ENCODE measurements at regions not wholly inside any gene's neighbourhood (a gene's known extent, or its start where the extent isn't known, plus 50 kb on each side); places are given as distances from the start of the nearest gene placed in this dataset.
"Not testable (repeated sequence)": the region's sequence is repeated elsewhere in the genome, so short reads cannot be mapped to it uniquely, and the experiment has no call there.

GRCh38 chr12:19994968-19995367, 373.4 kb upstream of the PDE3A start:
- Mint-ChIP-seq H3K36me3 (no peaks in the 10 kb centered on the region), H3K27me3 (no peaks in the 10 kb centered on the region), H3K9me3 (peaks cover 5% of the 10 kb centered on the region), H3K27ac (no peak overlapping the region), H3K4me3 (no peak overlapping the region), H3K4me1 (no peaks in the 10 kb centered on the region)
- no peak for ATAC-seq

GRCh38 chr12:19997656-19998400, 370.5 kb upstream of the PDE3A start:
- ATAC-seq: no peak
- Mint-ChIP-seq H3K27ac (no peak overlapping the region), H3K4me1 (no peaks in the 10 kb centered on the region), H3K27me3 (no peaks in the 10 kb centered on the region), H3K4me3 (no peak overlapping the region), H3K36me3 (no peaks in the 10 kb centered on the region), H3K9me3 (peaks cover 8% of the 10 kb centered on the region)

GRCh38 chr12:19998411-19998810, 369.9 kb upstream of the PDE3A start:
- no peak overlapping the region for H3K4me3 Mint-ChIP-seq
- H3K27me3 Mint-ChIP-seq: no peaks in the 10 kb centered on the region
- ATAC-seq: no peak
- H3K9me3 Mint-ChIP-seq: peaks cover 8% of the 10 kb centered on the region
- no peaks in the 10 kb centered on the region for H3K4me1 Mint-ChIP-seq
- no peaks in the 10 kb centered on the region for H3K36me3 Mint-ChIP-seq
- H3K27ac Mint-ChIP-seq: no peak overlapping the region

GRCh38 chr12:19998961-19999804, 369.2 kb upstream of the PDE3A start:
- Mint-ChIP-seq H3K9me3 (peaks cover 5% of the 10 kb centered on the region), H3K27ac (no peak overlapping the region), H3K4me1 (no peaks in the 10 kb centered on the region), H3K36me3 (no peaks in the 10 kb centered on the region), H3K27me3 (no peaks in the 10 kb centered on the region), H3K4me3 (no peak overlapping the region)
- ATAC-seq: no peak

- peaks cover 5% of the 10 kb centered on the region for H3K9me3 Mint-ChIP-seq
- no peaks in the 10 kb centered on the region for H3K27me3 Mint-ChIP-seq
- H3K4me1 Mint-ChIP-seq: no peaks in the 10 kb centered on the region
- no peak overlapping the region for H3K4me3 Mint-ChIP-seq
- H3K36me3 Mint-ChIP-seq: no peaks in the 10 kb centered on the region
- ATAC-seq: no peak
- no peak overlapping the region for H3K27ac Mint-ChIP-seq
Observed at GRCh38 chr12:19999805-20000138, 368.6 kb upstream of the PDE3A start.

GRCh38 chr12:20000229-20000849, 368.0 kb upstream of the PDE3A start:
- Mint-ChIP-seq H3K27ac (no peak overlapping the region), H3K27me3 (no peaks in the 10 kb centered on the region), H3K4me3 (no peak overlapping the region), H3K4me1 (no peaks in the 10 kb centered on the region), H3K9me3 (peaks cover 5% of the 10 kb centered on the region), H3K36me3 (no peaks in the 10 kb centered on the region)
- no peak for ATAC-seq

- ATAC-seq: no peak
- H3K27ac Mint-ChIP-seq: no peak overlapping the region
- H3K27me3 Mint-ChIP-seq: no peaks in the 10 kb centered on the region
- no peak overlapping the region for H3K4me3 Mint-ChIP-seq
- H3K4me1 Mint-ChIP-seq: no peaks in the 10 kb centered on the region
- no peaks in the 10 kb centered on the region for H3K36me3 Mint-ChIP-seq
- H3K9me3 Mint-ChIP-seq: peaks cover 3% of the 10 kb centered on the region
Observed at GRCh38 chr12:20003252-20003651, 365.1 kb upstream of the PDE3A start.

GRCh38 chr12:20004952-20005351, 363.4 kb upstream of the PDE3A start:
- Mint-ChIP-seq H3K9me3 (peaks cover 3% of the 10 kb centered on the region), H3K27me3 (no peaks in the 10 kb centered on the region), H3K27ac (no peak overlapping the region), H3K4me3 (no peak overlapping the region), H3K4me1 (no peaks in the 10 kb centered on the region), H3K36me3 (no peaks in the 10 kb centered on the region)
- ATAC-seq: no peak

GRCh38 chr12:20006871-20007730, 361.2 kb upstream of the PDE3A start:
- H3K4me3 Mint-ChIP-seq: no peak overlapping the region
- H3K4me1 Mint-ChIP-seq: no peaks in the 10 kb centered on the region
- H3K36me3 Mint-ChIP-seq: no peaks in the 10 kb centered on the region
- H3K27ac Mint-ChIP-seq: no peak overlapping the region
- no peaks in the 10 kb centered on the region for H3K27me3 Mint-ChIP-seq
- ATAC-seq: no peak
- H3K9me3 Mint-ChIP-seq: peaks cover 3% of the 10 kb centered on the region

- not testable (repeated sequence) for H3K27me3 Mint-ChIP-seq, H3K9me3 Mint-ChIP-seq, H3K27ac Mint-ChIP-seq, ATAC-seq, H3K36me3 Mint-ChIP-seq, H3K4me3 Mint-ChIP-seq, H3K4me1 Mint-ChIP-seq
Observed at GRCh38 chr12:20009965-20010364, 358.4 kb upstream of the PDE3A start.

- no peaks in the 10 kb centered on the region for H3K9me3 Mint-ChIP-seq
- H3K4me1 Mint-ChIP-seq: no peaks in the 10 kb centered on the region
- no peaks in the 10 kb centered on the region for H3K27me3 Mint-ChIP-seq
- H3K27ac Mint-ChIP-seq: no peak overlapping the region
- ATAC-seq: no peak
- no peak overlapping the region for H3K4me3 Mint-ChIP-seq
- no peaks in the 10 kb centered on the region for H3K36me3 Mint-ChIP-seq
Observed at GRCh38 chr12:20011200-20011599, 357.1 kb upstream of the PDE3A start.

GRCh38 chr12:20017802-20018201, 350.5 kb upstream of the PDE3A start:
- Mint-ChIP-seq H3K4me1 (no peaks in the 10 kb centered on the region), H3K27me3 (no peaks in the 10 kb centered on the region), H3K9me3 (peaks cover 4% of the 10 kb centered on the region), H3K4me3 (no peak overlapping the region), H3K36me3 (no peaks in the 10 kb centered on the region), H3K27ac (no peak overlapping the region)
- no peak for ATAC-seq

GRCh38 chr12:20018406-20018805, 349.9 kb upstream of the PDE3A start:
- H3K4me3 Mint-ChIP-seq: no peak overlapping the region

GRCh38 chr12:20024194-20024593, 344.1 kb upstream of the PDE3A start:
- Mint-ChIP-seq H3K27ac (no peak overlapping the region), H3K36me3 (no peaks in the 10 kb centered on the region), H3K27me3 (no peaks in the 10 kb centered on the region), H3K4me3 (no peak overlapping the region), H3K4me1 (no peaks in the 10 kb centered on the region), H3K9me3 (peaks cover 9% of the 10 kb centered on the region)
- ATAC-seq: no peak

More at GRCh38 chr12:20018406-20018805, 349.9 kb upstream of the PDE3A start:
- H3K36me3 Mint-ChIP-seq: no peaks in the 10 kb centered on the region
- no peak for ATAC-seq
- peaks cover 4% of the 10 kb centered on the region for H3K9me3 Mint-ChIP-seq
- no peak overlapping the region for H3K27ac Mint-ChIP-seq
- H3K27me3 Mint-ChIP-seq: no peaks in the 10 kb centered on the region
- no peaks in the 10 kb centered on the region for H3K4me1 Mint-ChIP-seq

GRCh38 chr12:20028033-20028432, 340.3 kb upstream of the PDE3A start:
- Mint-ChIP-seq H3K27ac (no peak overlapping the region), H3K4me1 (no peaks in the 10 kb centered on the region), H3K4me3 (no peak overlapping the region), H3K27me3 (no peaks in the 10 kb centered on the region), H3K36me3 (no peaks in the 10 kb centered on the region), H3K9me3 (peaks cover 8% of the 10 kb centered on the region)
- ATAC-seq: no peak
